ENCODE measurements at regions not wholly inside any gene's neighbourhood (a gene's known extent, or its start where the extent isn't known, plus 50 kb on each side); places are given as distances from the start of the nearest gene placed in this dataset.

GRCh38 chr6:156027248-156027626 is 571.6 kb upstream of the NOX3 start:
- TF ChIP-seq, protein P1, sequence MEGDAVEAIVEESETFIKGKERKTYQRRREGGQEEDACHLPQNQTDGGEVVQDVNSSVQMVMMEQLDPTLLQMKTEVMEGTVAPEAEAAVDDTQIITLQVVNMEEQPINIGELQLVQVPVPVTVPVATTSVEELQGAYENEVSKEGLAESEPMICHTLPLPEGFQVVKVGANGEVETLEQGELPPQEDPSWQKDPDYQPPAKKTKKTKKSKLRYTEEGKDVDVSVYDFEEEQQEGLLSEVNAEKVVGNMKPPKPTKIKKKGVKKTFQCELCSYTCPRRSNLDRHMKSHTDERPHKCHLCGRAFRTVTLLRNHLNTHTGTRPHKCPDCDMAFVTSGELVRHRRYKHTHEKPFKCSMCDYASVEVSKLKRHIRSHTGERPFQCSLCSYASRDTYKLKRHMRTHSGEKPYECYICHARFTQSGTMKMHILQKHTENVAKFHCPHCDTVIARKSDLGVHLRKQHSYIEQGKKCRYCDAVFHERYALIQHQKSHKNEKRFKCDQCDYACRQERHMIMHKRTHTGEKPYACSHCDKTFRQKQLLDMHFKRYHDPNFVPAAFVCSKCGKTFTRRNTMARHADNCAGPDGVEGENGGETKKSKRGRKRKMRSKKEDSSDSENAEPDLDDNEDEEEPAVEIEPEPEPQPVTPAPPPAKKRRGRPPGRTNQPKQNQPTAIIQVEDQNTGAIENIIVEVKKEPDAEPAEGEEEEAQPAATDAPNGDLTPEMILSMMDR (IDR thresholded peaks at IDR 0.05), result no peak
- TF ChIP-seq POLR2AphosphoS5 (IDR thresholded peaks at IDR 0.05), result no peak
- TF ChIP-seq POLR2A (IDR thresholded peaks at IDR 0.05), result no peak
- TF ChIP-seq EP300 (IDR thresholded peaks at IDR 0.05), result no peak

Data from sigmoid colon (tissue), 4 donors.